Gastroesophageal sphincter (tissue), 4 donors: ENCODE measurements at regions not wholly inside any gene's neighbourhood (a gene's known extent, or its start where the extent isn't known, plus 50 kb on each side); places are given as distances from the start of the nearest gene placed in this dataset.

Experiments
- ATAC-seq: fragments of 150-250 bp; one replicate; pipeline ENCODE4 v1.9.1; 2016; ENCODE audit warnings: mild to moderate bottlenecking, moderate library complexity
- H3K27ac ChIP-seq, 4 donors: fragments of 200-600 bp; sonication (generic) in 3 of 4; 1 replicate in 3 of 4; 2 replicates in 1 of 4; pipeline ENCODE4 v1.5.1; 2016 to 2019
- H3K27me3 ChIP-seq: fragments of 200-600 bp; sonication (generic); one replicate; pipeline ENCODE4 v1.5.1; 2019
- H3K36me3 ChIP-seq, 2 donors: fragments of 200-600 bp; sonication (generic); one replicate each; pipeline ENCODE4 v1.5.1; 2019; ENCODE audit warnings: control low read depth in 1 of 2
- H3K4me1 ChIP-seq, 3 donors: fragments of 200-600 bp; sonication (generic); 1 replicate in 2 of 3; 2 replicates in 1 of 3; pipeline ENCODE4 v1.5.1; 2016 to 2019; ENCODE audit warnings: control low read depth in 2 of 3
- H3K4me3 ChIP-seq, 2 donors: fragments of 200-600 bp; sonication (generic); one replicate each; pipeline ENCODE4 v1.5.1; 2019; ENCODE audit warnings: mild to moderate bottlenecking in 1 of 2, moderate library complexity in 1 of 2
- H3K9me3 ChIP-seq, 3 donors: fragments of 200-600 bp; sonication (generic); one replicate each; pipeline ENCODE4 v1.5.1; 2017 to 2019; ENCODE audit warnings: control low read depth in 2 of 3
- EP300 ChIP-seq: sonication (generic); formaldehyde crosslinking; IDR thresholded peaks from one replicate; pipeline ENCODE4 v1.6.1; 2017; ENCODE audit warnings: antibody characterized with exemption, mild to moderate bottlenecking
- POLR2A ChIP-seq, 2 donors: fragments of 450-650 bp; IDR thresholded peaks; one replicate each; pipeline ENCODE4 v1.6.1; 2017; ENCODE audit warnings: antibody characterized with exemption in 2 of 2, mild to moderate bottlenecking in 2 of 2, moderate library complexity in 1 of 2
- POLR2AphosphoS5 ChIP-seq: sonication (generic); formaldehyde crosslinking; IDR thresholded peaks from one replicate; pipeline ENCODE4 v1.6.1; 2017; ENCODE audit warnings: antibody characterized with exemption
- WGBS, 2 donors: methylation state at CpG; one replicate each; pipeline ENCODE4 v1.1.5; 2018; ENCODE audit warnings: low coverage in 1 of 2; 5-methylcytosine and 5-hydroxymethylcytosine counted together
- TF ChIP-seq, protein P1 (sequence below), 4 experiments: fragments of 200-600 bp in 2 of 4; fragments of 450-650 bp in 2 of 4; sonication (generic) in 1 of 4; IDR thresholded peaks; one replicate each; pipeline ENCODE4 v1.5.1; 2017 to 2019; ENCODE audit warnings: antibody characterized with exemption in 4 of 4, mild to moderate bottlenecking in 2 of 4, moderate library complexity in 2 of 4

DNA sequence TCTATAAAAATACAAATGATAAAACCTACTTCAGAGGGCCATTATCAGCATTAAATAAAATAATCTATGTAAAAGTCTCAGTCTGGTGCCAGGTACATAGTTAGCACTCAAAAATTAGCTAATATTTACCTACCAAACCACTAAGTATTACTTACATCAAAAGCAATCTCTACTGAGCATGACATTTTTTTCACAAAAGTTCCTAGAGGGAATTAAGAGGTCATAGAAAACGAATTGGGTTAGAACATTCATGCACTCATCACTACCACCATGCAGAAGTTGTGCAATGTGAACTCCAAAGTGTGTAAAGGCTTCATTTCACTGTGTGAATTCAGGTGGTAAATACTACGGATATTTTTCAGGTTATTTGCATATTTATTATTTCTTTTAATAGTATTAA is 209.5 kb upstream of the FGF13 start:
- no peak for TF ChIP-seq POLR2A (IDR thresholded peaks at IDR 0.05)
- TF ChIP-seq EP300 = no peak
- TF ChIP-seq, protein P1, sequence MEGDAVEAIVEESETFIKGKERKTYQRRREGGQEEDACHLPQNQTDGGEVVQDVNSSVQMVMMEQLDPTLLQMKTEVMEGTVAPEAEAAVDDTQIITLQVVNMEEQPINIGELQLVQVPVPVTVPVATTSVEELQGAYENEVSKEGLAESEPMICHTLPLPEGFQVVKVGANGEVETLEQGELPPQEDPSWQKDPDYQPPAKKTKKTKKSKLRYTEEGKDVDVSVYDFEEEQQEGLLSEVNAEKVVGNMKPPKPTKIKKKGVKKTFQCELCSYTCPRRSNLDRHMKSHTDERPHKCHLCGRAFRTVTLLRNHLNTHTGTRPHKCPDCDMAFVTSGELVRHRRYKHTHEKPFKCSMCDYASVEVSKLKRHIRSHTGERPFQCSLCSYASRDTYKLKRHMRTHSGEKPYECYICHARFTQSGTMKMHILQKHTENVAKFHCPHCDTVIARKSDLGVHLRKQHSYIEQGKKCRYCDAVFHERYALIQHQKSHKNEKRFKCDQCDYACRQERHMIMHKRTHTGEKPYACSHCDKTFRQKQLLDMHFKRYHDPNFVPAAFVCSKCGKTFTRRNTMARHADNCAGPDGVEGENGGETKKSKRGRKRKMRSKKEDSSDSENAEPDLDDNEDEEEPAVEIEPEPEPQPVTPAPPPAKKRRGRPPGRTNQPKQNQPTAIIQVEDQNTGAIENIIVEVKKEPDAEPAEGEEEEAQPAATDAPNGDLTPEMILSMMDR (IDR thresholded peaks at IDR 0.05) = no peak
- TF ChIP-seq POLR2AphosphoS5 = no peak
- no peaks in the 10 kb centered on the region for H3K36me3 ChIP-seq
- H3K9me3 ChIP-seq = no peaks in the 10 kb centered on the region
- H3K27me3 ChIP-seq = no peaks in the 10 kb centered on the region
- H3K4me1 ChIP-seq = no peaks in the 10 kb centered on the region
- H3K4me3 ChIP-seq = no peak overlapping the region
- 30 to 33% methylated on average over 2 of the region's 2 CpGs for WGBS, 2 donors
- no peak for ATAC-seq
- H3K27ac ChIP-seq = no peak overlapping the region

DNA sequence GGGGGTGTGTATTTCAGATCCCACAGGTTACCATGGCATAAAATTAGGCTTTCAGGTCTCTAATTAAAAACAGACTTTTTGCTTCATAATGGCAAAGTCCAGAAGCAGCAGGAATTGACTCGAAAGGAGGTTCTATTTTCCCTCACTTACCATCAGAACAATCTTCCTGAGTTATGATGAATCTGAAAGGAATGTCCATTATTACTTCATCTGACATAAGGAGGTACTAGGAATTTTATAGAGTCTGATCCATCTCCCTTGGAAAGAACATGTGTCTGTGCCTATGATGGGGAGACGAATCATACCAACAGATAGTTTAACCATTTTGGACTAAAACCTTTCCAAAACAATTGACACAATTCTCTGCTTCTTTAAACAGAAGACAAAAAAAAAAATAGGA is 206.3 kb upstream of the FGF13 start:
- Histone ChIP-seq H3K4me3 (no peak overlapping the region), H3K27ac (no peak overlapping the region), H3K36me3 (no peaks in the 10 kb centered on the region), H3K4me1 (no peaks in the 10 kb centered on the region), H3K9me3 (no peaks in the 10 kb centered on the region), H3K27me3 (no peaks in the 10 kb centered on the region)
- WGBS, 2 donors = 21 to 23% methylated on average over 2 of the region's 2 CpGs
- ATAC-seq = no peak
- no peak for TF ChIP-seq POLR2A (IDR thresholded peaks at IDR 0.05)
- TF ChIP-seq, protein P1 (IDR thresholded peaks at IDR 0.05) = no peak
- TF ChIP-seq EP300 = no peak
- TF ChIP-seq POLR2AphosphoS5 = no peak

DNA sequence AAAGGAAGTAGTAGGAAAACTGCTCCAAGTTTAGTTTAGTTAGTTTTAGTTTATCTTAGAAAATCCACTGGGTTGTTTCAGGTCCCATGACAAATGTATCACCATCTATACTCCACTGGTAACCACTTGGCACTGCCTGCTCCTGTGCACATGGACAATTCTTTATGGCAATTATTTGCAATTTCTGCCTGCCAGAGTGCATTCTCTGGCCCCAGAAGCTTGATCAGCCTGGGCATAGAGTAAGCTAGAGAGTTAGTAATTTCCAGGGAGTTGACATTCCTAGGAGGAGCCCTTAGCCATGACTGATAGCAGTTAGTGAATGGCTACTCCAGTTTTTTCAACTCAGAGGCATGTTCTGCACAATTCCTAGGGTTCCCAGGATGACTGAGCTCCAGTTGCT is 203.2 kb upstream of the FGF13 start:
- H3K27ac ChIP-seq = no peak overlapping the region
- TF ChIP-seq POLR2AphosphoS5 = no peak
- no peak for TF ChIP-seq EP300
- no peak overlapping the region for H3K4me3 ChIP-seq
- no peaks in the 10 kb centered on the region for H3K9me3 ChIP-seq
- no peaks in the 10 kb centered on the region for H3K27me3 ChIP-seq
- H3K36me3 ChIP-seq = no peaks in the 10 kb centered on the region
- ATAC-seq = no peak
- no peaks in the 10 kb centered on the region for H3K4me1 ChIP-seq

DNA sequence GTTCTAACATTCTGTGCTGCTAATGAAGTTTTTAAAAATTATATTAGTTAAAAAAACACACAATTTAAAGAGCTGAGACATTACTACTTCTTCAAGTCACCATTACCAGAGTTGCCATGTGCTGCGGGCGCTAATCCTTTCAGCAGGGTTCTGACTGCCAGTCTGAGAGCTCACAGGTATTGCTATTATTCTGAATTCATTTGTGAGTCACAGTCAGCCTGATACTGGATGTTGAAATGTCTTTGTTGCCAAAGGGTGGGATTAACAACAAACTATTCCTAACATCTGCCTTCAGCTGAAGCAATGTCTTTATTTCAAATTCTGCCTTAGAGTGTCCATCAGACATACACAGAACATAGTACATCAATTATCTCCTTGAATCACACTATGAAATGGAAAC is 197.1 kb upstream of the FGF13 start:
- 89% methylated on average over 2 of the region's 2 CpGs; no CpG with 5 or more reads in 1 of the 2 donors for WGBS, 2 donors
- Histone ChIP-seq H3K36me3 (no peaks in the 10 kb centered on the region), H3K27ac (no peak overlapping the region), H3K4me3 (no peak overlapping the region), H3K9me3 (no peaks in the 10 kb centered on the region), H3K27me3 (no peaks in the 10 kb centered on the region), H3K4me1 (no peaks in the 10 kb centered on the region)
- TF ChIP-seq POLR2AphosphoS5 = no peak
- no peak for ATAC-seq

DNA sequence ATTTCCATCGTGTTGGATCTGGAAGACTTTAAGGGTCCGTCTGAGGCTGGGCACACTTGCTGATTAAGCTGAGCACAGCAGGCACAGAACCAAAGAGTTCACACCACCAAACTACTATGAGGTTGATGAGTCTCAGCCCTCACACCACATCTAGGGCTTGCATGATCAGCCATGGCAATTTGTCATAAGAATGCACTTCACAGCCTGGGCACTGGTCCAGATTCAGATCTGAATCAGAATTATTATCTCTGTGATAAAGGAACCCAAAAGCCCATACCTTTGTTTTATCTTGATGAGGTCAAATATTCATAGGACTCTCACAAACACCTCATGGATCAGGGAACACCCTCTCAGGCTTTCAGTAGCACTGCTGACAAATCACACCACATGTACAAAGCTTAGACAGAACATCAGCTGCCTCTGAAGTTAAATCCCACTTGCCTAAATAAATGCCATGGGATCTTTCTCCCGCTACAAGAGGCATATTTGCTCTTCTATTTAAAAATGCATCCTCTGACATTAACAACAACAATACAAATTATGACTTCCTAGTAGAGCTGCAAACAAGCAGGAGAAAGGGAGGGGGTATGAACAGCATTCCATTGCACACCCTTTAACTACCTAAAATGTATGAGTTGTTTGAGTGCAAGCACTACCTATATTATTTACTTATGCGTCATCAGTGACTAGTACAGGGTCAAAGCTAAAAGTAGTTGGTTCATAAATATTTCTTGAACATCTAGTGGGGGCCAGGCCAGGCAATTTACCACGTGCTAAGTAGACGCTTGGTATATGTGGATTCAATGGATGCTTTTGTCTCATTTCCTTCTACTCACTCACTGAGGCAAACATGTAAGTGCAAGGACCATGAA is 186.3 kb upstream of the FGF13 start:
- Histone ChIP-seq H3K36me3 (no peaks in the 10 kb centered on the region), H3K9me3 (no peaks in the 10 kb centered on the region), H3K27me3 (no peaks in the 10 kb centered on the region), H3K4me1 (no peaks in the 10 kb centered on the region), H3K4me3 (no peak overlapping the region), H3K27ac (no peak overlapping the region)
- no peak for ATAC-seq
- TF ChIP-seq POLR2AphosphoS5 = no peak
- TF ChIP-seq POLR2A (IDR thresholded peaks at IDR 0.05) = no peak
- TF ChIP-seq, protein P1 (IDR thresholded peaks at IDR 0.05) = no peak
- no peak for TF ChIP-seq EP300
- 58% methylated on average over 6 of the region's 6 CpGs; no CpG with 5 or more reads in 1 of the 2 donors for WGBS, 2 donors

DNA sequence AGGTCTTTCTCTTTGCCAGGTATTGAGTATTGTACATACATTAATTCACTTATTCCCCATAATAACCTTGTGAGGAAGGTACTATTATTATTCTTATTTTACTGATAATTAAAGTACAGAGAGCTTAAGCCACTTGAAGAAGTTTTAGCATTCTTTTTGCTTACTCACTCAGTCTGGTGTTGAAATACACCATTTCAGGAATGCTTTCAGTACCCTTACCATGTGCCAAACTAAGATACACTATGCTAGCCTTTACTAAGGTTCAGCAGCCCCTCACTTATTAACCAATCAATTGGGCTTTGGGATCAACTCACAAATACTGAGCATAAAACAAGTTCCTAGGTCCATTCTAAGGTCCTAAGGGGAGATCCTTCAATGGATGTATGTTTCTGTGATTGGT is 179.0 kb upstream of the FGF13 start:
- no peaks in the 10 kb centered on the region for H3K4me1 ChIP-seq
- no peak overlapping the region for H3K4me3 ChIP-seq
- no peak overlapping the region for H3K27ac ChIP-seq
- ATAC-seq = no peak
- H3K27me3 ChIP-seq = no peaks in the 10 kb centered on the region
- no peaks in the 10 kb centered on the region for H3K9me3 ChIP-seq
- H3K36me3 ChIP-seq = no peaks in the 10 kb centered on the region
- no peak for TF ChIP-seq POLR2AphosphoS5
- no peak for TF ChIP-seq POLR2A (IDR thresholded peaks at IDR 0.05)
- TF ChIP-seq, protein P1 (IDR thresholded peaks at IDR 0.05) = no peak
- TF ChIP-seq EP300 = no peak
